Thyroid gland (tissue), 4 donors: ENCODE measurements at regions not wholly inside any gene's neighbourhood (a gene's known extent, or its start where the extent isn't known, plus 50 kb on each side); places are given as distances from the start of the nearest gene placed in this dataset.

Experiments used
- POLR2A ChIP-seq, 2 donors: fragments of 450-650 bp; IDR thresholded peaks; one replicate each; pipeline ENCODE4 v1.6.1; 2017; ENCODE audit warnings: antibody characterized with exemption in 2 of 2, mild to moderate bottlenecking in 2 of 2, moderate library complexity in 1 of 2
- TF ChIP-seq, protein P1 (sequence below), 6 experiments: fragments of 200-600 bp in 3 of 6; fragments of 450-650 bp in 3 of 6; sonication (generic) in 3 of 6; IDR thresholded peaks; one replicate each; pipeline ENCODE4 v1.5.1; 2016 to 2019; ENCODE audit warnings: antibody characterized with exemption in 6 of 6, mild to moderate bottlenecking in 2 of 6, inconsistent platforms in 1 of 6, moderate library complexity in 1 of 6

- TF ChIP-seq, protein P1, sequence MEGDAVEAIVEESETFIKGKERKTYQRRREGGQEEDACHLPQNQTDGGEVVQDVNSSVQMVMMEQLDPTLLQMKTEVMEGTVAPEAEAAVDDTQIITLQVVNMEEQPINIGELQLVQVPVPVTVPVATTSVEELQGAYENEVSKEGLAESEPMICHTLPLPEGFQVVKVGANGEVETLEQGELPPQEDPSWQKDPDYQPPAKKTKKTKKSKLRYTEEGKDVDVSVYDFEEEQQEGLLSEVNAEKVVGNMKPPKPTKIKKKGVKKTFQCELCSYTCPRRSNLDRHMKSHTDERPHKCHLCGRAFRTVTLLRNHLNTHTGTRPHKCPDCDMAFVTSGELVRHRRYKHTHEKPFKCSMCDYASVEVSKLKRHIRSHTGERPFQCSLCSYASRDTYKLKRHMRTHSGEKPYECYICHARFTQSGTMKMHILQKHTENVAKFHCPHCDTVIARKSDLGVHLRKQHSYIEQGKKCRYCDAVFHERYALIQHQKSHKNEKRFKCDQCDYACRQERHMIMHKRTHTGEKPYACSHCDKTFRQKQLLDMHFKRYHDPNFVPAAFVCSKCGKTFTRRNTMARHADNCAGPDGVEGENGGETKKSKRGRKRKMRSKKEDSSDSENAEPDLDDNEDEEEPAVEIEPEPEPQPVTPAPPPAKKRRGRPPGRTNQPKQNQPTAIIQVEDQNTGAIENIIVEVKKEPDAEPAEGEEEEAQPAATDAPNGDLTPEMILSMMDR (IDR thresholded peaks at IDR 0.05) = no peak
- TF ChIP-seq POLR2A (IDR thresholded peaks at IDR 0.05) = no peak
Measured at GRCh38 chr13:73701160-73701559, 433.0 kb downstream of the KLF12 start.
